ENCODE measurements at regions not wholly inside any gene's neighbourhood (a gene's known extent, or its start where the extent isn't known, plus 50 kb on each side); places are given as distances from the start of the nearest gene placed in this dataset.
"Not testable (repeated sequence)": the region's sequence is repeated elsewhere in the genome, so short reads cannot be mapped to it uniquely, and the experiment has no call there.

DNA sequence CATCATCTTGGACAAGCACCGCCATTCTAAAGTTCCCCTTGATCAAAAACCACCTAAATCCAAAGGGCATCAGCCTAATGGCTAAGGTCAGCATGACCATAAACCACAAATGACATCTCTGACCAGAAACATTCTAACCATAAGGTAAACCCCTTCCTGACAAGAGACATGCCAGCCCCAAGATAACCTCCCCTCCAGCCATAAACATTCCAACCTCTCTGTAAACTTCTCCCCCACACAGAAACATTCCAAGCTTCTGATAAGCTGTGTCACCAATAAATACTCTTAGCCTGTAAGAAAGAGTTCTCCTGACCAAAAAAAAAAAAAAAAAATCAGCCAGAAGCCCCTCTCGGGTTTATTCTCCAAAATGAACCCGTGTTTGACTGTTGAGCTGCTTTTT is 268.2 kb downstream of the RNF152 start:
- H3K36me3 ChIP-seq (ENCODE audit: control insufficient read depth, insufficient read depth, low read length); BruUV-seq (replicated peaks); H3K4me3 ChIP-seq; CTCF ChIA-PET (ENCODE audit: low intra/inter-chr PET ratio); H3K9me3 ChIP-seq (replicated peaks; ENCODE audit: control insufficient read depth, insufficient read depth, low read depth, low read length); intact Hi-C loops (cut with micrococcal nuclease); H3K4me1 ChIP-seq (replicated peaks in 1 of 2; ENCODE audit: control insufficient read depth in 2 of 2, insufficient read depth in 2 of 2, low read length in 2 of 2); FAIRE-seq; H3K27ac ChIP-seq (ENCODE audit: extremely low read depth, low read depth, low read length); DNase-seq (ENCODE audit: extremely low read depth in 1 of 4, low spot score in 3 of 4); H3K9ac ChIP-seq (ENCODE audit: insufficient read depth in 1 of 2, low read depth in 2 of 2, low read length in 2 of 2); ATAC-seq; H3K9me1 ChIP-seq (ENCODE audit: control insufficient read depth, insufficient read depth, low read length); in situ Hi-C loops (cut with MboI); H3K79me2 ChIP-seq (ENCODE audit: control insufficient read depth, insufficient read depth, low read length); H4K20me1 ChIP-seq (replicated peaks; ENCODE audit: control insufficient read depth, insufficient read depth, low read length); H3K27me3 ChIP-seq (ENCODE audit: control insufficient read depth in 2 of 2, insufficient read depth in 2 of 2, low read length in 2 of 2); H3K4me2 ChIP-seq (ENCODE audit: insufficient read depth, low read length); H2AFZ ChIP-seq (ENCODE audit: low read depth, low read length): not testable (repeated sequence)
- WGBS (ENCODE audit: insufficient coverage, low coverage, missing lambda C conversion rate) = 0% methylated on average over 3 of the region's 3 CpGs
- POLR2A ChIA-PET = interaction anchor here (0.6 kb wide), 1 partner anchor 276 kb away, joined by 3 read pairs; no protein-coding TSS in a partner anchor

- POLR2A ChIA-PET = no interaction called here
- Histone ChIP-seq H3K4me1 (replicated peaks in 1 of 2; ENCODE audit: control insufficient read depth in 2 of 2, insufficient read depth in 2 of 2, low read length in 2 of 2) (no peaks in the 10 kb centered on the region), H2AFZ (ENCODE audit: low read depth, low read length) (no peak overlapping the region), H3K4me3 (no peak overlapping the region), H3K27ac (ENCODE audit: extremely low read depth, low read depth, low read length) (no peak overlapping the region), H4K20me1 (replicated peaks; ENCODE audit: control insufficient read depth, insufficient read depth, low read length) (no peaks in the 10 kb centered on the region), H3K27me3 (ENCODE audit: control insufficient read depth in 2 of 2, insufficient read depth in 2 of 2, low read length in 2 of 2) (no peaks in the 10 kb centered on the region), H3K9me3 (replicated peaks; ENCODE audit: control insufficient read depth, insufficient read depth, low read depth, low read length) (no peaks in the 10 kb centered on the region), H3K79me2 (ENCODE audit: control insufficient read depth, insufficient read depth, low read length) (no peaks in the 10 kb centered on the region), H3K4me2 (ENCODE audit: insufficient read depth, low read length) (no peak overlapping the region), H3K36me3 (ENCODE audit: control insufficient read depth, insufficient read depth, low read length) (no peaks in the 10 kb centered on the region), H3K9me1 (ENCODE audit: control insufficient read depth, insufficient read depth, low read length) (no peaks in the 10 kb centered on the region), H3K9ac (ENCODE audit: insufficient read depth in 1 of 2, low read depth in 2 of 2, low read length in 2 of 2) (no peak overlapping the region)
- no peak for FAIRE-seq
- in situ Hi-C loops (cut with MboI) (no loop called here), intact Hi-C loops (cut with micrococcal nuclease) (no loop called here)
- no peak for ATAC-seq
- CTCF ChIA-PET (ENCODE audit: low intra/inter-chr PET ratio) = no interaction called here
- no CpG with 5 or more reads among the region's 1 CpG for WGBS (ENCODE audit: insufficient coverage, low coverage, missing lambda C conversion rate)
- no peak for DNase-seq (ENCODE audit: extremely low read depth in 1 of 4, low spot score in 3 of 4)
- BruUV-seq (replicated peaks) = no TSS peak
- TF ChIP-seq, protein P1, sequence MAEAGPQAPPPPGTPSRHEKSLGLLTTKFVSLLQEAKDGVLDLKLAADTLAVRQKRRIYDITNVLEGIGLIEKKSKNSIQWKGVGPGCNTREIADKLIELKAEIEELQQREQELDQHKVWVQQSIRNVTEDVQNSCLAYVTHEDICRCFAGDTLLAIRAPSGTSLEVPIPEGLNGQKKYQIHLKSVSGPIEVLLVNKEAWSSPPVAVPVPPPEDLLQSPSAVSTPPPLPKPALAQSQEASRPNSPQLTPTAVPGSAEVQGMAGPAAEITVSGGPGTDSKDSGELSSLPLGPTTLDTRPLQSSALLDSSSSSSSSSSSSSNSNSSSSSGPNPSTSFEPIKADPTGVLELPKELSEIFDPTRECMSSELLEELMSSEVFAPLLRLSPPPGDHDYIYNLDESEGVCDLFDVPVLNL (CRISPR knock-in tag; IDR thresholded peaks at IDR 0.05; ENCODE audit: low read depth) = no peak
- no peak for TF ChIP-seq GABPA (tag; conservative IDR thresholded peaks at IDR 0.05; ENCODE audit: low read depth)
- TF ChIP-seq KHSRP (IDR thresholded peaks at IDR 0.05) = no peak
- TF ChIP-seq PTTG1 (tag; IDR thresholded peaks at IDR 0.05; ENCODE audit: low read depth) = no peak
- no peak for TF ChIP-seq CUX1 (CRISPR knock-in tag; IDR thresholded peaks at IDR 0.05)
- no peak for TF ChIP-seq KLF10 (CRISPR knock-in tag; IDR thresholded peaks at IDR 0.05)
- no peak for TF ChIP-seq LCOR (CRISPR knock-in tag; IDR thresholded peaks at IDR 0.05)
Measured at GRCh38 chr18:61619783-61620182, 273.0 kb downstream of the RNF152 start.

Data from K562 (cell line).